HG02870 (cell line): ENCODE measurements at regions not wholly inside any gene's neighbourhood (a gene's known extent, or its start where the extent isn't known, plus 50 kb on each side); places are given as distances from the start of the nearest gene placed in this dataset.

ENCODE experiments used
- ATAC-seq: cut with Tn5 transposase; IDR thresholded peaks from one replicate; pipeline ENCODE4 v1.9.1; 2021; ENCODE audit warnings: mild to moderate bottlenecking, moderate library complexity; ENCODE audit not compliant: unreplicated experiment

GRCh38 chr4:176441594-176441993, 121.8 kb downstream of the SPCS3 start:
- no peak for ATAC-seq

GRCh38 chr4:176443117-176443516, 123.4 kb downstream of the SPCS3 start:
- no peak for ATAC-seq

GRCh38 chr4:176443646-176444409, 124.1 kb downstream of the SPCS3 start:
- no peak for ATAC-seq

GRCh38 chr4:176444741-176445140, 125.0 kb downstream of the SPCS3 start:
- no peak for ATAC-seq

- ATAC-seq, result no peak
These were observed 129.0 kb downstream of the SPCS3 start for GRCh38 chr4:176448761-176449160.

GRCh38 chr4:176451443-176451842, 131.7 kb downstream of the SPCS3 start:
- no peak for ATAC-seq

- no peak for ATAC-seq
These were observed 133.3 kb downstream of the SPCS3 start for GRCh38 chr4:176453079-176453478.

GRCh38 chr4:176453658-176454057, 133.9 kb downstream of the SPCS3 start:
- ATAC-seq, result no peak

- peak; percentile 100 for ATAC-seq
These were observed 145.0 kb downstream of the SPCS3 start for GRCh38 chr4:176464748-176465147.

GRCh38 chr4:176467001-176467400, 147.2 kb downstream of the SPCS3 start:
- no peak for ATAC-seq

- no peak for ATAC-seq
These were observed 149.8 kb downstream of the SPCS3 start for GRCh38 chr4:176469546-176469945.

- ATAC-seq, result no peak
These were observed 150.9 kb downstream of the SPCS3 start for GRCh38 chr4:176470671-176471070.

GRCh38 chr4:176475067-176475466, 155.3 kb downstream of the SPCS3 start:
- no peak for ATAC-seq

- ATAC-seq, result no peak
These were observed 158.3 kb downstream of the SPCS3 start for GRCh38 chr4:176478076-176478475.

- peak; percentile 61 for ATAC-seq
These were observed 160.0 kb downstream of the SPCS3 start for GRCh38 chr4:176479767-176480166.

- ATAC-seq, result no peak
These were observed 163.2 kb downstream of the SPCS3 start for GRCh38 chr4:176482972-176483371.

- no peak for ATAC-seq
These were observed 164.7 kb downstream of the SPCS3 start for GRCh38 chr4:176484301-176484984.

GRCh38 chr4:176489001-176489400, 169.2 kb downstream of the SPCS3 start:
- no peak for ATAC-seq

GRCh38 chr4:176492646-176493302, 173.0 kb downstream of the SPCS3 start:
- peak; percentile 100 for ATAC-seq

GRCh38 chr4:176498617-176499256, 179.0 kb downstream of the SPCS3 start:
- no peak for ATAC-seq

- ATAC-seq, result no peak
These were observed 179.8 kb downstream of the SPCS3 start for GRCh38 chr4:176499518-176499917.
